GM21786 (cell line): ENCODE measurements at regions not wholly inside any gene's neighbourhood (a gene's known extent, or its start where the extent isn't known, plus 50 kb on each side); places are given as distances from the start of the nearest gene placed in this dataset.

Experiments used
- ATAC-seq: cut with Tn5 transposase; IDR thresholded peaks from one replicate; pipeline ENCODE4 v1.9.1; 2021; ENCODE audit not compliant: unreplicated experiment

DNA sequence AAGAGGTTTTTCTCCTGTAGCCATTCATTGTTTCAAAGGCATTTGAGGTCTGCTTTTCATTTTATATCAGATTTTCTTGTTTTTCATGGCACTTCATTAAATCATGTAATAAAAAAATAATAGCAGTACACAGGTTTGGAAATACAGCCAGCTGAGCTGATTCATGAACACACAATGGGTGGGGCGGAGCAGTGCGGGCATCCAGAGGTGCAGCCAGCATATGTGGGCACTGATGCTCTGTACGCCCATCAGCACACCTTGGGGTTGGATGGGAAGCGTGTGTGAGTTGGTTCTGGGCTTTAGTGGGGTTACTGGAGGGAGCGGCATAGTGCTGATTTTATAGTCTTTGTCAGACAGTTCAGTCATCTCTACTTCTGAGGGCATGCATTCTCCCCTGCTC is 54.2 kb upstream of the IRX4 start:
- no peak for ATAC-seq

DNA sequence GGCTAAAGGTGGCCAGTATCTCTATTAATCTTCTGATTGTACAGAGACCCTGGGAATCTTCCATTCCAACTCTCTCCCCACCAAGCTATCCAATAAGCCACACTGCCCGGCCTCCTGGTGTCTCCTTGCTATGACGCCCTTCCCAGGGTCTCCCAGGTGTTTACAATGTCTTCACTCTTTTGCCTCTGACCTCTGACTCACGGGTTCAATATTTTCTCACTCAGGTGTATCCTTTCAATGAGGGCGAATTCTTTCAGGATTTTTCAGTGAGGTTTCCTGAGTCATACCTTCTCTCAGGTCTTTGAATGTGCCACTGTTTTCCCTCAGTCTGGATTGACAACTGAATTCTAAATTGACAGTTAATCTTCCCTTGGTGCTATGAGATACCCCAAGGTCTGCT is 53.7 kb upstream of the IRX4 start:
- ATAC-seq = no peak

DNA sequence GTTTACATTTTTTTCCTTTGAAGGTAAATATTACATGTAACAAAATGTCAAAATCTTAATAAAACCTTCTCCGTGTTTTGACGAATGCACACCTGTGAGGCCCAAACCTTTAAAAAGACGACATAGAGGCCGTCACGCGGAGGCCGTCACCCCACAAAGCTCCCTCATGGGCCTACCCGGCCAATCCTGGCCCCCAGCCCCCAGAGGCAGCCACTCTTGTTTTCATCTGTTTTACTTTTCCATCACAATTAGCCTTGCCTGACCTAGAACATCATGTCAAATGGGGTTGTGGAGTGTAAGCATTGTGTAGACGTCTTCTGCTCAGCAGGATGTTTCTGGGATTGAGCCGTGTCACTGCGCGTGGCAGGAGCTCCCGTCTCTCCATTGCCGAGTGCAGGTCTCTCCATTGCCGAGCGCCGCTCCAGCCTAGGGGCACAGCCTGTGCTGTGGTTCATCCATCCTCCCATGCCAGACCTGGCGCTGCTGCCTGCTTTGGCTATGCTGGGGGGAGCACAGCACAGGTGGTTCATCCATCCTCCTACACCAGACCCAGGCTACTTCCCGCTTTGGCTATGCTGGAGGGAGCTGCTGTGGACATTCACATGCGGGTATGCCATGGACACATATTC is 52.2 kb upstream of the IRX4 start:
- ATAC-seq = no peak

DNA sequence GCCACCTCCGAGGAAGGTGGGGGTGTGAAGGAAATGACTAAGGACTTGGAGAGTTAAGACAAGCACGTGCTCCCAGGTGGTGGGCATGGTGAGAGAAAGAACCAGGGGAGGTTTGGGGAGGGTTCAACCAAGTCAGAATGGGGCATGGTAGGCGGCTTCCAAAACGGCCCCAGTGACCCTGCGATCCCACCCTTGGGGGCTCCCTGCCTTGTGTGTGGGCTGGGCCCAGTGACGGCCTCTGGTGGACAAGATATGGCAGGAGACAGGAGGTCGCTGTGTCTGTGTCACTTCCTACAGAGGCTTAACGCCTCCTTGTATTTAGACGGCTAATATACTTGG is 51.3 kb upstream of the IRX4 start:
- ATAC-seq = no peak

GRCh38 chr5:1933364-1934055 is 50.8 kb upstream of the IRX4 start:
- ATAC-seq = no peak
